HG02610 (cell line): ENCODE measurements at regions not wholly inside any gene's neighbourhood (a gene's known extent, or its start where the extent isn't known, plus 50 kb on each side); places are given as distances from the start of the nearest gene placed in this dataset.

Source experiments
- ATAC-seq: cut with Tn5 transposase; IDR thresholded peaks from one replicate; pipeline ENCODE4 v1.9.1; 2021; ENCODE audit warnings: mild to moderate bottlenecking, moderate library complexity; ENCODE audit not compliant: unreplicated experiment

DNA sequence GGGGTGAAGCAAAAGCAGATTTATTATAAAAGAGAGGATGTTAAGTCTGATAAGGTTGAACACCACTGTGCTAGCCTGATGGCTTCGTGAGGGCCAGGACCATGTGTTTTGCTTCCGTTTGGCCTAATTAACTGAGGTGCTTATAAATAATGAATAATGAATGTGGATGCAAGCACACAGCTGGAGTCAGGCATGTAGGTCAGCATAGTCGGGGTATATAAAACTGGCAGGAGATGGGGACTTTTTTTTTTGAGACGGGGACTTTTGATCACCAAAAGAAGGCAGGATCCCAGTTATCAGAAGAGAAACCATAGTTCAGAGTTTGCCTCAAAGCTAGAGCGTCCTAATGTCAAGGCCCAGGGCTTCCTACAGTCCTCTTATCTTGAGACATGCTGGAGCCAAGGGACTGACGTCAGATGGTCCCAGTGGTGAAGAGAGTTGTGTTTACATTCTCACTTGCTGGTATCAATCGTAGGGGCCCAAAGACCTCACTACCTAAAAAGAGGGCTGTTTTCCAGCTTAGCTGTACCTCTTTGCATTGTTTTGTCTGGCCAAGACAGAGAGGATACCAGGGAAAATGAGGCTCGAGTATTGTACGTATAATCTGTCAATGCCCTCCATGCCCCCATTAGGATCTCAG lies 50.4 kb downstream of the RTL9 start:
- ATAC-seq = no peak

DNA sequence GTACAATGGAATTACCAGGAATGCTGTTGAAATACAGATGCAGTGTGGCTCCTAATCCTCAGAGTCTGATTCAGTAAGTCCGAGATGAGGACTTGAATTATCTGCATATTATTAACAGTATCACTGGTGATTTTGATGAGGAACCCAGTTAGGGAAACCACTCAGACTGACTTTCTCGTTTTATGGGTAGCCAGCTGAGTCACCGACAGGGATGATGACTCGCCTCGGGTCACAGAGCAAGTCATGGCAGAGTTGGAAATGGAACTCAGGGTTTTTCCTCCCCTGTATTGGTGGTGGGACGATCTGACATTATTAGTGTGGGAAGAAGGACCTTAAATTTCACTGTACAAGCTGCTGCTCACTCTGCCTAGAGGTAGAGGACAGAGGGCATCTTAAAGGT lies 51.3 kb downstream of the RTL9 start:
- ATAC-seq = no peak

DNA sequence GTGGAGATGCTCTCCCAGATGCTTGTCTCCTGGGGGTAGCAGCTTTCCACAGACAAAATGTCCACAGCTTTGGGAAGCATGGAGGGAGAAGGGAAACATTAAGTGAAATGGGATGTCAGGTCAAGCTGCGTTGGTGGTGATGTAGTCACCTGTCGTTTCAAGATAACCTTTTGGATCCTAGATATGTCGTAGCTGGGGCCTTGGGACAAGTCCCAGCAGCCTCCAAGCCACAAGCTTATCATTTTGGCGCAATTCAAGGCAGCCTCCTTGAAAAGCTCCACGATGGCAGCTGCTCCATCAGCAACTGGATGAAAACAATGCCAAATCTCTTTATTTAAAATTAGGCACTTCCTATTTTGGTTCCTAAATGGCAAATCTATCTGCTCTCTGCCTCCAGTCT lies 52.0 kb downstream of the RTL9 start:
- ATAC-seq = no peak

DNA sequence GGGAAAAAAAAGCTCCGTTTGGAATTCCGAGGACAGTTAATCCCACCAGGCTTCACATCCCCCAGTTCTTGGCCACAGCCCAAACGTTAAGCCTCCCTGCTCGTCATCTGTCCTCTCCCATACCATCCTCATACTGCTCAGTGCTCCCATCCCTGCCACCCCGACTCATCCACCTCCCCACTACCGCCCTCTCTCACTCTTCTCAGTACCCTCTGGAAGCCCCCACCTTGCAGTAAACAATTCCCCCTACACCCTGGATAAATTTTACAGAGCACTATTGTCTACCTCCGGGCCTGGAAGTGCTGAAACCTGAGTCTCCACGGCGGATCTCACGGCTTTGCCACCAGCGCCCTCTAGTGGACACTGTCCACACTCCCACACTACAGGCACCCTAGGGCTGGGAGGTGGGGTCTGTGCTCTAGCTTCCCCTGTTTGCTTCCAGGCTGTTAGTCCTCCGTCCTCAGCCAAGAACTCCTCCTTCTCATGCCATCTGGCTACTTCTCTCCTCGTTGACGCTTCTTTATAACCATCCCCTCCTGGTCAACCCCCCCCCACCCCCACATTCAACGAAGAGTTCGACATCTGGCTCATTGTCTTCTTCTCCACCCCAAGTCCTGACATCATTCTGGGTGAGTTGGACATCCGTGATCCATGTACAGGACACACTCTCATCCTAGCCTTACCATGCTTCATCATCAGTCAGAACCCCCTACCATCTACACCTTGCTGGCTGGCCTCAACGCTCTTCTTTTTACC lies 54.5 kb downstream of the RTL9 start:
- ATAC-seq = peak; percentile 59

DNA sequence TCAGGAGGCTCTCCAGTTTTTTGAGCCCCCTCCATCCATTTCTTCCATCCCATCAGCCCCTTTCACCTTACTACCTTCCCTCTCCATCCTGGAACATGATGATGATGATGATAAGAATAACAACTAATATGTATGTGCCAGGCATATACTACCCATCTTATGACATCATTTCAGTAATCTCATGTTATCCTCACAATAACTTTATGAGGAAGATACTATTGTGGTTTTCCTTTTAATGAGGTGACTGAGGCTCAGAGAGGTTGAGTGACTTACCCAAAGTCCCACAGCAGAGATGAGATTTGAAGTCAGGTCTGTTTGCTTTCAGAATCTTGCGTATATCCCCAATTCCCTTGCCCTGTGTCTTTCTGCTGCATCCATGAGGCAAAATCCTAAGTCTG lies 55.1 kb downstream of the RTL9 start:
- no peak for ATAC-seq

GRCh38 chrX:110414273-110414672 lies 55.6 kb downstream of the RTL9 start:
- peak; percentile 15 for ATAC-seq

DNA sequence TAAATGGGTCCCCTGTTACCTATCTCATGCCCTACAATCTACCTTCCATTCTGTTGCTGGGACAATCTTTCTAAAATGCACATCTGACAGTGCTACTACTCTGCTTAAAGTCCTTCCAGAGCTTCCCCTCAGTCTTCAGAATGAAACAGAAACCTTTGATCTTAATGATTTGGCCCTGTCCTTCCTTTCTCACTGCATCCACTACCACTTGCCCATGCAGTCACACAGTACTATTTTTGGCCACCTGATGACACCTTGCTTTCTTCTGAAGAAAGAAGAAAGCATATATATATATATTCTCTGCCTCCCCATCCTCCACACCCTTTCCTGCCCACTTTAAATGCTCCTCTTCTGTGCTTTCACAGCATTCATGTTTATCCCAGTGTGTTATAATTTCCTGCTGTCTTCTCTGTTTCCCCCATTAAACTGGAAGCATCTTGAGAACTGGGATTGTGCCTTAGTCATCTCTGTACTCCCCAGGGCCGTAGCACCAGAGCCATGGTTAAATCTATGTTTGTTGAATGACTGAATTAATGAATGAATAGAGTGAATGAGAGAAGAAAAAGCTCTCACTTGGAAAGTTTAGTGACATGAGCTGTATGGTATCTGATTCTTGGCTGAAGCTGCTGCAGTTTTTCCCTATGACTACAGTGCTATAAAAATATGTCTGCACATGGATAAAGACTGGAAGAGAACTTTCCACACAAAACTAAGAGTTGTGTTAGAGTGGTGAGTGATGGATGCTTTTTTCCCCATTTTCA lies 56.2 kb downstream of the RTL9 start:
- ATAC-seq = peak; percentile 89

DNA sequence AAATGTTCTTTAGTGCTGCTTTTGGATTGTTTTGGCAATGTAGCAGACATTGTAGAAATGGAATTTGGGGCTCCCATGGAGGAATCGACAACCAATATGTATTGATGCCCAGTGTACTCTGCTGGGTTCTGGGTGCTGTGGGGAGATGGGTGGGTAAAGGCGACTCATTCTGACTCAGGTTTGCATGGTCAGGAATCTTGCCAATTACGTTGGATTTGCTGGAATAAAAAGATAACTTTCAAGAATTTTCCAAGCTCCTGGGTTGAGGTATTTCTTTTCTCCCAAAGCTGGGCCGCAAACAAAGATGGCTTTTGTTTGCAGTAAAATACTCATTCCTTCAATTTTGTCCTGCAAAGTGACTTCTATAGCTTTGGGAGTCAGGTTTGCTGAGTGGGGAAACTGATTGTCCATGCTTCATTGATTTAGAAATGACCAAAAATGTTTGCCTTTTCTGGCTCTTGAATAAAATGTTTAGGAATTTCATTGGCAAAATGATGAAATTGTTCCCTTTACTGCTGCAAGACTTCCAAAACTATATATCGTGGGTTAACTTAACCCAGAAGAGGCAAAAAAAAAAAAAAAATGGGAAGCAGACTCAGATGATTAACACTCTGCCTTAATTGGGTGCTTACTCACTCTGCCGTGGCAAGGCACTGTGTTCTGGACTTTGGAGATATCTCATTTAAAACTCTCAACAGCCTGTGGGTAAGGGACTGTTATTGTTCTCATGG lies 57.0 kb downstream of the RTL9 start:
- no peak for ATAC-seq

- no peak for ATAC-seq
Measured at GRCh38 chrX:110417128-110417527, 58.5 kb downstream of the RTL9 start.

GRCh38 chrX:110418316-110419235 lies 59.9 kb downstream of the RTL9 start:
- ATAC-seq = no peak

- ATAC-seq = no peak
Measured at GRCh38 chrX:110419512-110419911, 60.9 kb downstream of the RTL9 start.

GRCh38 chrX:110420771-110421499 lies 62.3 kb downstream of the RTL9 start:
- ATAC-seq = peak; percentile 44

DNA sequence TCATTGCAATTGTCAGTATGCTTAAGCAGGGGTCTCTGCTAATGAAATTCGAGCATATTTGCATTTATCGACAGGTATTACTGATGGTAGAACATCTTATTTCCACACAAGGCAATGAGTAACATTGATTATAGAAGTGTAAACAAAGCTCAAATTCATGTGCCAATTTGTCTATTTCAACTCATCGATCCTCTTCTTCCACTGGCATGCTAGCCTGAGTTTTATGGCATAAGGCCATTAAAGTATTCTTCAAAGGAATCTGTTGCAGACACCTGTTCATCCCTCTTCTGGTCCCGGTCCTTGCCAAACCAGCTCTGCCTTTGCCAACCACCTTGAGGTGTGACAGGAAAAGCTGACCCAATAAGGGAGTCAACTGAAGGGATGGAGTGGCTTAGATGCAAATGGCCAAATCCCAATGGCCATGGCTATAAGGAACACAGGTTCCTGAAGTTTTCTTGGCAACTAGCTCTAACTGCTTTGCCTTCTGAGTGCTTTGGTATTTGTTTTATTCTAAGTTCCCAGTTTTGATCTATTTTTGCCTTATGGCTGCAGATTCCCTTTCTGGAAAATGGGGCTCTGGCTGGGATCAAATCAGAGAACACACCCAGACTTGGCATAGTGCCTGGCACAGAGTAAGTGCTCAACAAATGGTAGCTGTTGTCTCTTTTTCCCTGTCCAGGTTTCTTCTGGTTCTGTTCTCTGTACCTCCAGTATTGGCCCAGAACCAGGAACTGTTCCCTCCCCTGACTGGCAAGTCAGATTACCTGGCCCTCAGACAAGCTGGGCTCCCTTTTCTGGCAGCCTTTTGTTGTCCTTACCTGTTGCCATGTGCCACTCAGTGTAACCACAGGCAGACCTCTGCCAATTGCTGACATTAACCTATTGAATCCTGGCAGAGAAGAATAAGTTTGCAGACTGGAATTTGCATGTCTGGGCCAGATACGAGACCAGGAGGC lies 63.1 kb downstream of the RTL9 start:
- no peak for ATAC-seq

DNA sequence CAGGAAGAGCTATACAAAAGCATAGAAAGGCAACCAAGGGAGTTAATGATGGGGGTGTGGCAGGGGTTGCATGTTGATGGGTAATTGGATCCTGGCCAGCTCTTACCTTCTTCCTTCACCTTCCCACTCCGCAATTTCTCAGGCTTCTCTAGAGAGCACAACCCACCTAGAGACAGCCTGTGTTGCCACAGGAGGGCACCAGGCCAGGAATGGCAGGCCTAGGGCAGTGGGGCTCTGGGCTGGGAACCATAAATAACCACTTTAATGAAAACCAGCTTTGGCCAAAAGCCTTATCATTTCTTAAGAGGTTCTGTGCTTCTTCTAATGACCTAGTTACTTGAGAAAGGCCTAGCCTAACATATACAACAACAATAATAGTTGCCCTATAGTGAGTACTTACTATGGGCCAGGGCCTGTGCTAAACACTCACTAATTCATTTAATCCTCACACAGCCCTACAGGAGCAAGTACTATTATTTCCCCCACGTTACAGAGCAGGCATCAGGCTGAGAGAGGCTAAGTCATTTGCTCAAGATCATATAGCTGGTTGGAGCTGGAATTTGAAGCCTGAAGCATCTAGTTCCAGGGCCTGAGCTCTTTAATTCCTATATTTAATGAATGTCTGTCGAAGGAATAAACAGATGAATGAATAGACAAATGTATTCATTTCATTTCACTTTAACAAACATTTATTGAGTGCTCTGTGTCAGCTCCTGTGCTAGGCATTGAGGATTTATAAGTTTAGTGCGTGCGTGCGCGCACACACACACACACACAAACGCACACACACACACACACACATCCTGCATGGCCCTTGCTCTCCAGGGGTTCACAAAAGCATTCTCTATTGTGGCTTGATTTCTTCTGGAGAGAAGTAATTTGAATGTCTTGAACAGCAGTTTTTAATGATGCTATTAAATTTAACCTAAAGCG lies 66.8 kb downstream of the RTL9 start:
- ATAC-seq = no peak

GRCh38 chrX:110426155-110426504 lies 67.5 kb downstream of the RTL9 start:
- ATAC-seq = no peak

GRCh38 chrX:110427076-110427475 lies 68.4 kb downstream of the RTL9 start:
- ATAC-seq = no peak

GRCh38 chrX:110428144-110428543 lies 69.5 kb downstream of the RTL9 start:
- no peak for ATAC-seq
